DMS153 treated with DMSO at 0.1 percent for 48 hours (cell line): ENCODE measurements at regions not wholly inside any gene's neighbourhood (a gene's known extent, or its start where the extent isn't known, plus 50 kb on each side); places are given as distances from the start of the nearest gene placed in this dataset.

ENCODE experiments used
- DNase-seq: peaks from one replicate; lab custom pipeline; 2025; ENCODE audit not compliant: unreplicated experiment; lab: John Stamatoyannopoulos, UW

GRCh38 chr16:86389566-86390328 lies 120.6 kb upstream of the FOXF1 start:
- no peak for DNase-seq

- DNase-seq, result no peak
Measured at GRCh38 chr16:86390335-86390734, 120.0 kb upstream of the FOXF1 start.

GRCh38 chr16:86391486-86391885 lies 118.8 kb upstream of the FOXF1 start:
- no peak for DNase-seq

- DNase-seq, result no peak
Measured at GRCh38 chr16:86391984-86392383, 118.3 kb upstream of the FOXF1 start.

DNA sequence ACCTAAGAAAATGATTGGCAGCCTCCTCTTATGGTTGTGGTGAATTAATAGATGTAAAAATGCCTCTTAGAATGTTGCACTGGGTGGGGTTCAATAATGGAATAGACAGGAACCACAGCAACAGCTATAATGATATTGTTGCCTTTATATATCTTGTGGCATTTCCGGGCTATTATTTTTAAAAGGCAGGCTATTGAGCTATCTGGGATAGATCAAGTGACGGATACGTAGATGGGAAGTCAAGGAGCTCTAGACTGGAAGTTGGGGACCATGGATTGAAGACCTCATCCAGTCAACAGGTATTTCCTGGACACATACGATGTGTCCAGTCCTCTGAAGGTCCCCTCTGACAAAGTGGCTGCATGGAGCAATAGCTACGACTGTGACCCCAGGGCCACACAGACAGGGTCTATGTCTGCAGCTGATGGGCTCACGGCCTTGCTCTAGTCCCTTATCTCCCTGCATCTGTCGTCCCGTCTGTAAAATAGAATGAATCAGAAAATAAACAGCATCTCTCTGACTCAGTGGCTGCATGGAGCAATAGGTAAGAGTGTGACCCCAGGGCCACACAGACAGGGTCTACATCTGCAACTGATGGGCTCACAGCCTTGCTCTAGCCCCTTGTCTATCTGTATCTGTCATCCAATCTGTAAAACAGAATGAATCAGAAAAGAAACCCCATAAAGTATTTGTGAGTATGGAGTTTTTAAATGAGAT lies 117.7 kb upstream of the FOXF1 start:
- no peak for DNase-seq

GRCh38 chr16:86393907-86394626 lies 116.3 kb upstream of the FOXF1 start:
- no peak for DNase-seq

DNA sequence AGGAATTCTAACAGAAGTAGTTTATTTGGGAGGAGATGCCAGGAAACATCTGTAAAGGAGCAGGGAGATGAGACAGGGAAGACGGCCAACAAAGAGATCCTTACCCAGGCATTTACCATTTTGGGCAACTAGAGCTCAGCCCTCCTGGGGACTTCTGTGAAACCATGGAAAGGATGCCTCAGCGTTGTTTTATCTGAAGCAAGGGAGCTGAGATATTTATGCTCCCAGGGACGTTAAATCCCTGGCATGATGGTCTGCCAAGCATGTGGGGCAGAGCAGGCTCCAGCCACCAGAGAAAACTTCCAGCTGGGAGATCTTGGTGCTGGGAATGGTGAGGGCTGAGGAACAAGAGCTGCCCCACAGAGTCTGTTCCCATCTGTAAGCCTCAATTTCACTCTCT lies 114.8 kb upstream of the FOXF1 start:
- DNase-seq, result no peak

DNA sequence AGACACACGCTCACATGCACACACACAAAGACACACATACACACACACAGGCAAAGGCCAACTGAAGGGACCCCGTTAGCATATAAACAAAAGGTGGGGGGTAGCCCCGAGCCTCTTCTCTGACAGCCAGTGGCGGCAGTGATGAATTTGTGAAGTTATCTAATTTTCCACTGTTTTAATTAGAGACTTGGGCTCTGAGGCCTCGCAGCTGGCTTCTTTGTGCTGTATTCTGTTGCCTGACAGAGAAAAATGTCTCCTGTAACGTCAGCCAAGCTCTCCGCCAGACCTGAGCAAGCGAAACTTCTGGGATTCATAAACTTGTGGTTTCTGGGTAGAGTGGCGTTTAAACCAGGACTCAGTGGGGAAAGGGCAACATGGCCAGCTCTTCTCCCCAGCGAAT lies 113.9 kb upstream of the FOXF1 start:
- no peak for DNase-seq

DNA sequence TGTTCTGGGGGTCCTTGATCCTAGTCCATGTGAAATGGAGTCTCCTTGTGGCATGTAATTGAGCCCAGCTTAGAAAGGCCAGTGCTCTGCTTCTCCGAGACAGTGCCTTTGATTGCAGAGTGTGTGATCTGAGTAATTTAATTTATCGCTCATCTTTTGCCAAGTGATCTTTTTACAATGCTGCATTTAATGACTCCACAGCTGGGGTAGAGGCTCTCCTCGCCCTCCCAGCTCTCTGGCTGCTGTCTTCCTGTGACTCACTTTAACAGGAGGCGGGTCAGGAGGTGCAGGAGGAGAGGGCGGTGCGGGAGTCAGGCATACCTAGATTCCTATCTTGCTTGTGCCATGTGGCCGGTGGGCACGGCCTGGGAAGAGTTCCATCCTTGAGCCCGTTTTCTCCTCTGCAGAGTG lies 113.4 kb upstream of the FOXF1 start:
- DNase-seq, result no peak

- no peak for DNase-seq
Measured at GRCh38 chr16:86398201-86398600, 112.1 kb upstream of the FOXF1 start.

- DNase-seq, result no peak
Measured at GRCh38 chr16:86398622-86399021, 111.7 kb upstream of the FOXF1 start.

DNA sequence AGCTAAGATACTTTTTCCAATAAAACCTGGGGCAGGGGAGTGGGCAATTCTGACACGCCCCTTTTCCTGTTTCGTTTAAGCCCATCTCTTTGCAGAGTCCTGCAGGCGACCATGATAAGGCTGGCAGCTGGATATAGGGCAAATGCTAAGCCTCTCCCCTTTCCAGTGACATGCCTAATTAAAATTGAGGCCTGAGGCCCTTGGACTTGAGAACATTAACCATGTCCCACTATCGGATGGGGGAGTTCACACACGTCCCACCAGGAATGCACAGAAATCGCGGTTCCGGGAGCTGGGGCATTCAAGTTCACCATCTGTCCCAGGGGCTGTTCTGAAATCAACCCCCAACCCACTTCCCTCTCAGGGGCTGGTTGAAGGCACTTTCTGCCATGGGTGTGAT lies 109.2 kb upstream of the FOXF1 start:
- no peak for DNase-seq

GRCh38 chr16:86403085-86403484 lies 107.2 kb upstream of the FOXF1 start:
- DNase-seq, result no peak

- DNase-seq, result no peak
Measured at GRCh38 chr16:86403541-86404163, 106.7 kb upstream of the FOXF1 start.

GRCh38 chr16:86404678-86405077 lies 105.6 kb upstream of the FOXF1 start:
- no peak for DNase-seq

GRCh38 chr16:86405319-86405718 lies 105.0 kb upstream of the FOXF1 start:
- no peak for DNase-seq

GRCh38 chr16:86406056-86406455 lies 104.3 kb upstream of the FOXF1 start:
- no peak for DNase-seq

- no peak for DNase-seq
Measured at GRCh38 chr16:86408685-86409084, 101.6 kb upstream of the FOXF1 start.

DNA sequence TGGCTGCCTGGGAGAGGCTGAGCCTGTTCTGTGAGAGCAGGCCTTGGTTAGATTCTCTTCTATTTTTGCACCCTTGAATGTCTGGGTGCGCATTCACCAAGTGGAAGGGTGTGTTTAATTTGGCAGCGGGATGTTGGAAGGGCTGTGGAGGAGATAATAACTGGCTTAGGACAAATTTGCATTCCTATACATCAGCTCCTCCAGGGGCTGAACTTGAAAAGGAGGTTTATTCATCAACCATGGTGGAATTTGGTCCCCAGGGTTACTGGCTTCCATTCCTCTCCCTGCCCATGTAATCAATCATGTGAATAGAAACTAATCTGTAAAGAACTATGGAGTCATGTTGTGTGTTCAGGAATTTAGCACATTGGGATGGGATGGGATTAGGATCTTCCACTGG lies 100.2 kb upstream of the FOXF1 start:
- no peak for DNase-seq

DNA sequence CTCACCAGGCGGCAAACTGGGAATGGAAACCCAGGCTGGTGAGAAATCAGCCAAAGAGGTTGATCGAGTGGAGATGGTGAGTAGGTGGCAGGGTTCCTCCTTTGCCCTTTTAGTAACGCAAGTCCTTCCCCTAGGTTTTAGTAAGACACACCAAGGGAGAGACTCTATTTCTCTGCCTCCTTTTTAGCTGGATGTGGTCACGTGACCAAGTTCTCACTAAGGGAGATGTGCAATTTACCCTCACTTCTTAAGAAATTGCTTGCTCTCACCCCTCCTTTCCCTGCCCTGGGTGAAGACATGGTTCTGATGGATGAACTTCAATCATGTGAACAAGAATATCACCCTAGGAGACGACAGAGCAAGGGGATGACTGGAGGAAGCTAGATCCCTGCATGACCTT lies 99.8 kb upstream of the FOXF1 start:
- no peak for DNase-seq

- DNase-seq, result no peak
Measured at GRCh38 chr16:86411897-86412296, 98.4 kb upstream of the FOXF1 start.
